Islet of Langerhans (tissue), 1 donor: ENCODE measurements at regions not wholly inside any gene's neighbourhood (a gene's known extent, or its start where the extent isn't known, plus 50 kb on each side); places are given as distances from the start of the nearest gene placed in this dataset.
"Not testable (repeated sequence)": the region's sequence is repeated elsewhere in the genome, so short reads cannot be mapped to it uniquely, and the experiment has no call there.

Source experiments
- FAIRE-seq: peaks from one replicate; lab custom pipeline; 2011; peaks lifted over from hg19 to GRCh38; lab: Jason Lieb, UNC

- no peak for FAIRE-seq
Measured at GRCh38 chr3:194884649-194885315, 199.1 kb downstream of the FAM43A start.

- no peak for FAIRE-seq
Measured at GRCh38 chr3:194885766-194886165, 200.1 kb downstream of the FAM43A start.

- no peak for FAIRE-seq
Measured at GRCh38 chr3:194886836-194887235, 201.2 kb downstream of the FAM43A start.

DNA sequence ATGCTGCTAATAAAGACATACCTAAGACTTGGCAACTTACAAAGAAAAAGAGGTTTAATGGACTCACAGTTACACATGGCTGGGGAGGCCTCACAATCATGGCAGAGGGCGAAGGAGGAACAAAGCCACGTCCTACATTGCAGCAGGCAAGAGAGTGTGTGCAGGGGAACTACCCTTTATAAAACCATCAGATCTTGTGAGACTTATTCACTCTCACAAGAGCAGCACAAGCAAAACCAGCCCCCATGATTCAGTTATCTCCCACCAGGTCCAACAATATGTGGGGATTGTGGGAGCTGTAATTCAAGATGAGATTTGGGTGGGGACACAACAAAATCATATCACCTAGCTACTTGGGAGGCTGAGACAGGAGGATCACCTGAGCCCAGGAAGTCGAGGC, 202.4 kb downstream of the FAM43A start:
- not testable (repeated sequence) for FAIRE-seq

- FAIRE-seq = no peak
Measured at GRCh38 chr3:194888916-194889315, 203.2 kb downstream of the FAM43A start.

GRCh38 chr3:194890091-194890490, 204.4 kb downstream of the FAM43A start:
- FAIRE-seq = no peak

DNA sequence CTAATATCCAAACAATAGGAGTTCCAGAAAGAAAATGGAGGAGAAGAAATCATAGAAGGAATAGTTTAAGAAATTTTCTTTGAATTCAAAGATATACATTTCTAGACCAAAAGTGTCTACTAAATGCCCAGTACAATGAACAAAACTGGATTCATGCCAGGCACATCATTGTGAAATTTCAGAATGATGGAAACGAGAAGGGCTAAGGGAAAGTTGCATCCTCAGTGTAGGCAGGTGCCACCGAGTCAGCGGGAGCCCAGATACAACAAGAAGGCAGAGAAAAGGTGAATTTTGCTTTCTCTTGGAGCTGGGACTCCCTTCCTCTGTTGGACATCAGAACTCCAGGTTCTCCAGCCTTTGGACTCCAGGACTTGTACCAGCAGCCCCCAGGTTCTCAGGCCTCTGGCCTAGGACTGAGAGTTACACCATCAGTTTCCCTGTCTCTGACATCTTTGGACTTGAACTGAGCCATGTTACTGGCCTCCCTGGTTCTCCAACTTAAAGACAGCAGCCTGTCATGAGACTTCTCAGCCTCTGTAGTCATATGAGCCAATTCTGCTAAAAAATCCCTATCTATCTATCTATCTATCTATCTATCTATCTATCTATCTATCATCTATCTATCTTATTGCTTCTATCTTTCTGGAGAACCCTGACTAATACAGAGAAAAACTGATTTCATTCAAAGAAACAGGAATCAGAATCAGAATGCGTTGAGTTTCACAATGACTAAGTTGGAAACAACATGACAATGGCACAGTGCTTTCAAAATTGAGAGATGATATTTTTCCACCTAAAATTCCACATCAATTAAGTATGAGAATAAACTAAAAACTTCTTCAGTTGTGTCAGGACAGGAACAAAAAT, 207.7 kb downstream of the FAM43A start:
- FAIRE-seq = no peak

GRCh38 chr3:194894538-194894937, 208.9 kb downstream of the FAM43A start:
- no peak for FAIRE-seq

DNA sequence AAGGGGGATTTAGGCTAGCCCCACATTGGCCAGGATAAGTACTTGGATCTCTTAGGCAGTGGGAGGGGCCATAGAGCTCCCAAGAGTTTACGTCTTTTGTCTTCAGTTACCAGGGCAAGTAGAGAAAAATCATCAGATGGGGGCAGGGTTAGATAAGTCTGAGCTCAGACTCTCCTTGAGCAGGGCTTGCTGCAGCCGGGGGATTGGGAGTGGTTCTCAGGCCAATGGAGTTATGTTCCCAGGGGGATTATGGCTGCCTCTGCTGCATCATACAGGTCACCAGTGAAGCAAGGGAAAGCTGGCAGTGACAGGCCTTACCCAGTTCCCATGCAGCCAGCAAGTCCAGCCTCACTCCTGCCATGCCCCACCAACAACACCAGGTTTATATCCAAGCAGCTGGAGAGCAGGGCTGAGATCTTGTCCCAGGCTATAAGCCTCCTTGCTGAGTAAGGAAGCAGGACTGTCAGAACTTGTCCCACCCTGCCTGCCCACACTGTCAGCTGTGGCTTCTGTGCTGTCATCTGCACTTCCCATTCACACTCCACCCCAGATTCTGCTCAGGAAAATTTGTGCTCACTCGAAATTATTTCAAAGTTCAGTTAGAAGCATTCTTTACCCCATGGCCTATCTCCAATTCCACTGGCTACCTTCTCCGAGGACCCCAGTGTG, 215.3 kb downstream of the FAM43A start:
- FAIRE-seq = no peak

DNA sequence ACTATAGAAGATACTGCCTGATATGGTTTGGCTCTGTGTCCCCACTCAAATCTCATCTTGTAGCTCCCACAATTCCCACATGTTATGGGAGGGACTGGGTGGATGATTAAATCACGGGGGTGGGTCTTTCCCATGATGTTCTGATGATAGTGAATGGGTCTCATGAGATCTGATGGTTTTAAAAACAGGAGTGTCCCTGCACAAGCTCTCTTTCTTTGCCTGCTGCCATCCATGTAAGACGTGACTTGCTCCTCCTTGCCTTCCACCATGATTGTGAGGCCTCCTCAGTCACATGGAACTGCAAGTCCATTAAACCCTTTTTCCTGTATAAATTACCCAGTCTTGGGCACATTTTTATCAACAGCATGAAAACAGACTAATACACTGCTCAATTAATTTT, 217.8 kb downstream of the FAM43A start:
- FAIRE-seq = not testable (repeated sequence)

DNA sequence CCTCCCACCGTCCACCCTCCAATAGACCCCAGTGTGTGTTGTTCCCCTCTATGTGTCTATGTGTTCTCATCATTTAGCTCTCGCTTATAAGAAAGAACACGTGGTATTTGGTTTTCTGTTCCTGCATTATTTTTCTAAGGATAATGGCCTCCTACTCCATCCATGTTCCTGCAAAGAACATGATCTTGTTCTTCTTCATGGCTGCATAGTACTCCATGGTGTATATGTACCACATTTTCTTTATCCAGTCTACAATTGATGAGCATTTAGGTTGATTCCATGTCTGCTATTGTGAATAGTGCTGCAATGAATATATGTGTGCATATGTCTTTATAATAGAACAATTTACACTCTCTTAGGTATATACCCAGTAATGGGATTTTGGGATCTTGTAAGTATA, 219.3 kb downstream of the FAM43A start:
- not testable (repeated sequence) for FAIRE-seq

- FAIRE-seq = no peak
Measured at GRCh38 chr3:194905696-194906095, 220.0 kb downstream of the FAM43A start.

DNA sequence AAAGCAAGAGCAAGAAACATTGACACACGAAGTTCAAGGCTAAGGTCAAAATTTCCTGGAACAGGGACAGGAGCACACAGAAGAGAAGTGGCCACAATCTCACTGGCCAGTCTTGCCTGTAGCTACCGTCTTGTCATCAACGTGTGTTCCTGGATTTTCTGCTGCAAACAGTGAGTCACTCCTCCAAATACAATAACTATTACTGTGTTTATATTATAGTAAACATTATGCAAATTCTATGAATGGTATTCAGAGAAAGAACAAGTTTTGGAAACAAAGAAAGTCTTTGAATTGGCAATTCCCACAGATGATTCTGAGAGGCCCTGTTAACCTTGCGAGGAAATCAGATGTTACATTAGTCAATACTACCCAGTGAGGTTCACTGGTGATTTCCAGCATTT, 220.5 kb downstream of the FAM43A start:
- no peak for FAIRE-seq

- no peak for FAIRE-seq
Measured at GRCh38 chr3:194906970-194907629, 221.4 kb downstream of the FAM43A start.

DNA sequence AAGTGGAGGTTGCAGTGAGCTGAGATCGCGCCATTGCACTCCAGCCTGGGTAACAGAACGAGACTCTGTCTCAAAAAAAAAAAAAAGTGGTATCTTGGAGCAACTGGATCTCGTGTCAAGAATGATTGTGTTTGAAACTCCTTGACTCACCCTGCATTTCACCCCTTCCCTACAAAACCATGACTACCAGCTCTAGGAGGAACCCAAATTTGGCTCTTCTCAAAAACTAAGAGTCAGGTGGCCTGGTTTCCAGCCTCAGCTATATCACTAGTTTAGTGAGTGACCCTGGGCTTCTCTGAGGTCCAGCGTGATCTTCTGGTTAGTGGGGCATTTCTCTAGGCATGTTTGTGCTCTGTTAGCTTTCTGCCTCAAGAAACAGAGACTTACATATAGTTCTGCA, 222.1 kb downstream of the FAM43A start:
- no peak for FAIRE-seq

DNA sequence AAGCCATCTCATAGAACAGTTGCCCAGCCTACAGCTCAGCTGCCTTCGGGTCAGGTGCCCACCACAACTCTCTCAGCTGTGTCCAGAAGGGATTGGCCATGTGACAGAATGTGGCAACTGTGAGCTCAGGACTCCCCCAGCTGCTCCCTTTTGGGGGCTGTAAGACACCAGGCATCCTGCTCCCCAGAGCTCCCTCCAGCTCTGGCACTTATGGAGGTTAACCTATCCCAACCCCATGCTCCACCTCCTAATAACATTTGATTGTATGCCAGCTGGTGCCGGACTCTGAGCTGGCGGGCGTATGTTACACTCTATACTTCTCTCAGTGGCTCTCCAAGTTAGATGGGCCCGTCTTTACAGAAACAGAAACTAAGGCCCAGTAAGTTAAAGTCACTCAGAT, 222.8 kb downstream of the FAM43A start:
- FAIRE-seq = no peak

DNA sequence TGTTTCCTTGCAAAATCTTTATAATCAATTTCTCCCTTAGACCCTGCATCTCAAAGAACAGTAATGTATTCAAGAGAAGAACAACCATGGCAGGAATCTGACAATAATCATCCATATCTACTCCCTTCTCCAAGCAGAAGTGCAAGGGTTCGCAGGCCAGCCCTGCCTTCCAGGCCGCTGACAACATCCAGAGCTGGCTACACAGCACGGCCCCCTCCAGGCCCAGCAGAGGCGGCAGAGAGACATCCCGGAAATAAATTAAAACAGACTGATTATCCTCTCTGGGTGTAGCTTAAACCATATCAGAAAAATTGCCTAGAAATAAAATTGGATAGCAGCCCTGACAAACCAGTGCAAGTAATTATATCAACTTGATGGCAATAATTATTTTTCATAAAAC, 223.3 kb downstream of the FAM43A start:
- no peak for FAIRE-seq

GRCh38 chr3:194910414-194910984, 224.8 kb downstream of the FAM43A start:
- FAIRE-seq = no peak

DNA sequence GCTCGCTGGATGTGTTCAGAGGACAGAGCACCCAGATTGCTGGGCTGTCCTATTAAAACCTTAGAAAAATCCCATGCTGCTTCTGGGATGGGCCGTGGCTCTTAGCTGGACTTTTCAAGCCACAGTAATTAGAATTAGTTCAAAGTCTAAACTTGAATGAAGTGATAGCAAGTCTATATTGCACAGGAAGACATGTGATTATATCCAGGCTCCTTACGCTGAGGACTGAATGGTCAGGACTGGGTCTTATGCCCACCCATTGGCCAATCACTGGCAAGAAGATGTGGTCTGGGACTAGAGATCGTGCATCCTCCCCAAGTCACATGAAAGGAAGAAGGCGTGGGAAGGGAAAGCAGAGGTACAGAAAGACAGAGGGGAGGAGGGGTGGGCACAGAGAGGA, 227.6 kb downstream of the FAM43A start:
- FAIRE-seq = no peak

DNA sequence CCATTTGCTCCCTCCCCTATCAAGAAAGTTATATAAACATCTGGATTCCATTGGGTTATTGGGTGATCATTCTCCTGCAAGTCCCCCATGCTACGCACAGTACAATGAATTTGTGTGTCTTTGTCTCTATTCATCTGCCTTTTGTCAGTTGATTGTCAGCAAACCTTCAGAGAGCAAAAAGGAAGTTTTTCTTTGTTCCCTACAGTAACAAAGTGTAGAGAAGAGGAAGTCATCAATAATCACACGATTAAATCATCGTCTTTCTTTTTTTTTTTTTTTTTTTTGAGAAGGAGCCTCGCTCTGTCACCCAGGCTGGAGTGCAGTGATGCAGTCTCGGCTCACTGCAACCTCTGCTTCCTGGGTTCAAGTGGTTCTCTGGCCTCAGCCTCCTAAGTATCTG, 239.2 kb downstream of the FAM43A start:
- FAIRE-seq = not testable (repeated sequence)

- FAIRE-seq = no peak
Measured at GRCh38 chr3:194925614-194926013, 239.9 kb downstream of the FAM43A start.

GRCh38 chr3:194928227-194928626, 242.5 kb downstream of the FAM43A start:
- no peak for FAIRE-seq
